ENCODE measurements at regions not wholly inside any gene's neighbourhood (a gene's known extent, or its start where the extent isn't known, plus 50 kb on each side); places are given as distances from the start of the nearest gene placed in this dataset.

DNA sequence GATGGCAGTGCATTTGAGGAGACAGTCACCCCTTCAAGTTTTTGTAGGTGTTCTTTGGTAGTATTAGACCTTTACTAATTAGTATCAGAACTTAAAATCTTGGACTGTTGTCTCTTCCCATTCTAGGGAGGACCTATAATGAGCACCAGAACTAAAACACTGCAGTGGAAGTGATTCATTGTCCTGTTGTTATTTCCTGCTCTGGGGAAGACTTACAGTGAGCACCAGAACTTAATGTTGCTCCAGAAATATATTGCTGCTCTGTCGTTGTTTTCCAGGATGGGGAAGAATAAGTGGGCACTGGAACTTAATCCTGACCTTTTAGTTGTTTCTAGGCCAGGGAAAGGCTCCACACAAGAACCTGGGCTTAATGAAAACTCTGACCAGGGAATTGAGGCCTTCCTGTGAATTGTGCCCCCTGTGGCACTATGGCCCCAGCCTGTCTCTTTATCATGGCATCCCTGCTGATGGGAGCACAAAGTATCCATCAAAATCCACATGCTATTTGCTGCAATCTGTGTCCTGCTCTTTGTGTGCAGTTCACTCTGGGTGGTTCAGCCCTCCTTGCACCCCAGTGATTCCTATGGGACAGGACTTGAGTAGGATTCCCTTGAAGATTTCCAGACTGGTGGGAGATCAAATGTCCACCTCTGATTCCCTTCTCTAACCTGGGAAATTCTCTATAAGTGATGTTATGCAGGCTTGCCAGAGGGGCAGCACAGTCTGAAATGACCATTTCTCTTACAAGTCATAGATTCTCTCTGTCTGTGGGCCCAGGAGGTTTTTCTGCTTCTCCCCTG is 175.8 kb downstream of the PAWR start:
- TF ChIP-seq RAD21 (IDR thresholded peaks at IDR 0.05) (no peak), TAF1 (conservative IDR thresholded peaks at IDR 0.05) (no peak), EGR1 (IDR thresholded peaks at IDR 0.05; ENCODE audit: low read depth in 2 of 2) (no peak), FOXA2 (IDR thresholded peaks at IDR 0.05) (no peak), GABPA (IDR thresholded peaks at IDR 0.05 in 1 of 2, conservative IDR thresholded peaks at IDR 0.05 in 1 of 2) (no peak), SP1 (IDR thresholded peaks at IDR 0.05) (no peak), JUND (IDR thresholded peaks at IDR 0.05) (no peak)
- TF ChIP-seq, protein P1, sequence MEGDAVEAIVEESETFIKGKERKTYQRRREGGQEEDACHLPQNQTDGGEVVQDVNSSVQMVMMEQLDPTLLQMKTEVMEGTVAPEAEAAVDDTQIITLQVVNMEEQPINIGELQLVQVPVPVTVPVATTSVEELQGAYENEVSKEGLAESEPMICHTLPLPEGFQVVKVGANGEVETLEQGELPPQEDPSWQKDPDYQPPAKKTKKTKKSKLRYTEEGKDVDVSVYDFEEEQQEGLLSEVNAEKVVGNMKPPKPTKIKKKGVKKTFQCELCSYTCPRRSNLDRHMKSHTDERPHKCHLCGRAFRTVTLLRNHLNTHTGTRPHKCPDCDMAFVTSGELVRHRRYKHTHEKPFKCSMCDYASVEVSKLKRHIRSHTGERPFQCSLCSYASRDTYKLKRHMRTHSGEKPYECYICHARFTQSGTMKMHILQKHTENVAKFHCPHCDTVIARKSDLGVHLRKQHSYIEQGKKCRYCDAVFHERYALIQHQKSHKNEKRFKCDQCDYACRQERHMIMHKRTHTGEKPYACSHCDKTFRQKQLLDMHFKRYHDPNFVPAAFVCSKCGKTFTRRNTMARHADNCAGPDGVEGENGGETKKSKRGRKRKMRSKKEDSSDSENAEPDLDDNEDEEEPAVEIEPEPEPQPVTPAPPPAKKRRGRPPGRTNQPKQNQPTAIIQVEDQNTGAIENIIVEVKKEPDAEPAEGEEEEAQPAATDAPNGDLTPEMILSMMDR (IDR thresholded peaks at IDR 0.05; ENCODE audit: low read depth, low read length, missing input control), result no peak
- TF ChIP-seq, protein P2, sequence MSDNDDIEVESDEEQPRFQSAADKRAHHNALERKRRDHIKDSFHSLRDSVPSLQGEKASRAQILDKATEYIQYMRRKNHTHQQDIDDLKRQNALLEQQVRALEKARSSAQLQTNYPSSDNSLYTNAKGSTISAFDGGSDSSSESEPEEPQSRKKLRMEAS (IDR thresholded peaks at IDR 0.05), result no peak
- TF ChIP-seq, protein P3, sequence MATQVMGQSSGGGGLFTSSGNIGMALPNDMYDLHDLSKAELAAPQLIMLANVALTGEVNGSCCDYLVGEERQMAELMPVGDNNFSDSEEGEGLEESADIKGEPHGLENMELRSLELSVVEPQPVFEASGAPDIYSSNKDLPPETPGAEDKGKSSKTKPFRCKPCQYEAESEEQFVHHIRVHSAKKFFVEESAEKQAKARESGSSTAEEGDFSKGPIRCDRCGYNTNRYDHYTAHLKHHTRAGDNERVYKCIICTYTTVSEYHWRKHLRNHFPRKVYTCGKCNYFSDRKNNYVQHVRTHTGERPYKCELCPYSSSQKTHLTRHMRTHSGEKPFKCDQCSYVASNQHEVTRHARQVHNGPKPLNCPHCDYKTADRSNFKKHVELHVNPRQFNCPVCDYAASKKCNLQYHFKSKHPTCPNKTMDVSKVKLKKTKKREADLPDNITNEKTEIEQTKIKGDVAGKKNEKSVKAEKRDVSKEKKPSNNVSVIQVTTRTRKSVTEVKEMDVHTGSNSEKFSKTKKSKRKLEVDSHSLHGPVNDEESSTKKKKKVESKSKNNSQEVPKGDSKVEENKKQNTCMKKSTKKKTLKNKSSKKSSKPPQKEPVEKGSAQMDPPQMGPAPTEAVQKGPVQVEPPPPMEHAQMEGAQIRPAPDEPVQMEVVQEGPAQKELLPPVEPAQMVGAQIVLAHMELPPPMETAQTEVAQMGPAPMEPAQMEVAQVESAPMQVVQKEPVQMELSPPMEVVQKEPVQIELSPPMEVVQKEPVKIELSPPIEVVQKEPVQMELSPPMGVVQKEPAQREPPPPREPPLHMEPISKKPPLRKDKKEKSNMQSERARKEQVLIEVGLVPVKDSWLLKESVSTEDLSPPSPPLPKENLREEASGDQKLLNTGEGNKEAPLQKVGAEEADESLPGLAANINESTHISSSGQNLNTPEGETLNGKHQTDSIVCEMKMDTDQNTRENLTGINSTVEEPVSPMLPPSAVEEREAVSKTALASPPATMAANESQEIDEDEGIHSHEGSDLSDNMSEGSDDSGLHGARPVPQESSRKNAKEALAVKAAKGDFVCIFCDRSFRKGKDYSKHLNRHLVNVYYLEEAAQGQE (IDR thresholded peaks at IDR 0.05), result no peak
- TF ChIP-seq, protein P4, sequence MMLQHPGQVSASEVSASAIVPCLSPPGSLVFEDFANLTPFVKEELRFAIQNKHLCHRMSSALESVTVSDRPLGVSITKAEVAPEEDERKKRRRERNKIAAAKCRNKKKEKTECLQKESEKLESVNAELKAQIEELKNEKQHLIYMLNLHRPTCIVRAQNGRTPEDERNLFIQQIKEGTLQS (IDR thresholded peaks at IDR 0.05), result no peak
